Liver (tissue), 8 donors: ENCODE measurements at regions not wholly inside any gene's neighbourhood (a gene's known extent, or its start where the extent isn't known, plus 50 kb on each side); places are given as distances from the start of the nearest gene placed in this dataset.

ENCODE experiments used
- DNase-seq: peaks from one replicate; pipeline ENCODE4 v3.0.0-alpha.2; 2017; ENCODE audit warnings: low spot score
- H3K27ac ChIP-seq, 2 donors: one replicate each; pipeline ENCODE4 v1.7.0; 2013; ENCODE audit warnings: inconsistent platforms in 2 of 2, low read length in 2 of 2, control low read depth in 1 of 2, low read depth in 1 of 2, mild to moderate bottlenecking in 1 of 2
- H3K27me3 ChIP-seq, 4 donors: one replicate each; pipeline versions ENCODE4 v1.6.1 to v1.7.0; 2013; ENCODE audit warnings: low read length in 3 of 4, inconsistent platforms in 1 of 4, mild to moderate bottlenecking in 1 of 4, moderate library complexity in 1 of 4; ENCODE audit not compliant: control insufficient read depth in 4 of 4, insufficient read depth in 4 of 4
- H3K36me3 ChIP-seq, 4 donors: one replicate each; pipeline versions ENCODE4 v1.6.1 to v1.7.0; 2013; ENCODE audit warnings: low read length in 3 of 4, mild to moderate bottlenecking in 3 of 4, low read depth in 1 of 4, moderate library complexity in 1 of 4; ENCODE audit not compliant: control insufficient read depth in 4 of 4, insufficient read depth in 3 of 4
- H3K4me1 ChIP-seq, 4 donors: one replicate each; pipeline versions ENCODE4 v1.6.1 to v1.7.0; 2013; ENCODE audit warnings: low read length in 3 of 4, mild to moderate bottlenecking in 3 of 4, moderate library complexity in 1 of 4; ENCODE audit not compliant: control insufficient read depth in 4 of 4, insufficient read depth in 4 of 4
- H3K4me3 ChIP-seq, 3 donors: one replicate each; pipeline versions ENCODE4 v1.6.1 to v1.7.0; 2013; ENCODE audit warnings: low read length in 3 of 3, control low read depth in 1 of 3, low read depth in 1 of 3, mild to moderate bottlenecking in 1 of 3
- H3K9ac ChIP-seq, 2 donors: one replicate each; pipeline ENCODE4 v1.7.0; 2013; ENCODE audit warnings: low read length in 2 of 2, mild to moderate bottlenecking in 2 of 2, moderate library complexity in 2 of 2, control low read depth in 1 of 2, low read depth in 1 of 2
- H3K9me3 ChIP-seq, 4 donors: one replicate each; pipeline versions ENCODE4 v1.6.1 to v1.7.0; 2013; ENCODE audit warnings: low read length in 3 of 4; ENCODE audit not compliant: control insufficient read depth in 4 of 4
- EGR1 ChIP-seq, 2 donors: IDR thresholded peaks; 2 replicates each; pipeline ENCODE4 v1.6.1; 2016 to 2018; ENCODE audit warnings: antibody characterized with exemption in 2 of 2, low read depth in 2 of 2
- FOXA2 ChIP-seq: IDR thresholded peaks from 2 replicates; pipeline ENCODE4 v1.6.1; 2016; ENCODE audit warnings: antibody characterized with exemption
- GABPA ChIP-seq, 2 donors: IDR thresholded peaks in 1 of 2; conservative IDR thresholded peaks in 1 of 2; 2 replicates each; pipeline ENCODE4 v1.6.1; 2016; ENCODE audit warnings: antibody characterized with exemption in 2 of 2, mild to moderate bottlenecking in 1 of 2, moderate library complexity in 1 of 2
- HNF4A ChIP-seq, 2 donors: conservative IDR thresholded peaks; 2 replicates each; pipeline ENCODE4 v1.6.1; 2016; ENCODE audit warnings: antibody characterized with exemption in 2 of 2, mild to moderate bottlenecking in 2 of 2
- HNF4G ChIP-seq: IDR thresholded peaks from 2 replicates; pipeline ENCODE4 v1.6.1; 2016; ENCODE audit warnings: antibody characterized with exemption
- JUND ChIP-seq, 2 donors: IDR thresholded peaks; 2 replicates each; pipeline ENCODE4 v1.6.1; 2016; ENCODE audit warnings: antibody characterized with exemption in 2 of 2
- NR2F2 ChIP-seq: IDR thresholded peaks from 2 replicates; pipeline ENCODE4 v1.6.1; 2016; ENCODE audit warnings: antibody characterized with exemption
- RAD21 ChIP-seq, 2 donors: IDR thresholded peaks; 2 replicates each; pipeline ENCODE4 v1.6.1; 2016; ENCODE audit warnings: antibody characterized with exemption in 2 of 2, mild to moderate bottlenecking in 2 of 2
- RXRA ChIP-seq, 2 donors: IDR thresholded peaks; 2 replicates each; pipeline ENCODE4 v1.6.1; 2017 to 2018; ENCODE audit warnings: antibody characterized with exemption in 2 of 2, mild to moderate bottlenecking in 1 of 2
- SP1 ChIP-seq: IDR thresholded peaks from 2 replicates; pipeline ENCODE4 v1.6.1; 2018; ENCODE audit warnings: antibody characterized with exemption, mild to moderate bottlenecking
- TAF1 ChIP-seq: conservative IDR thresholded peaks from 2 replicates; pipeline ENCODE4 v1.6.1; 2016; ENCODE audit warnings: antibody characterized with exemption, mild to moderate bottlenecking
- YY1 ChIP-seq: IDR thresholded peaks from 2 replicates; pipeline ENCODE4 v1.6.1; 2016; ENCODE audit warnings: antibody characterized with exemption, mild to moderate bottlenecking
- WGBS: extraction: QIAGEN DNeasy Blood & Tissue Kit; methylation state at CpG from one replicate; pipeline ENCODE4 v1.1.7; 2013; 5-methylcytosine and 5-hydroxymethylcytosine counted together
- TF ChIP-seq, protein P1 (sequence below): IDR thresholded peaks from 2 replicates; pipeline ENCODE4 v1.6.1; 2016; ENCODE audit warnings: antibody characterized with exemption, mild to moderate bottlenecking
- TF ChIP-seq, protein P2 (sequence below): fragments of 150-350 bp; IDR thresholded peaks from 2 replicates; pipeline ENCODE4 v1.5.1; 2017; ENCODE audit warnings: improper control_type of control experiment, low read depth, low read length; ENCODE audit not compliant: missing input control
- TF ChIP-seq, protein P3 (sequence below): IDR thresholded peaks from 2 replicates; pipeline ENCODE4 v1.6.1; 2016; ENCODE audit warnings: antibody characterized with exemption
- TF ChIP-seq, protein P4 (sequence below): IDR thresholded peaks from 2 replicates; pipeline ENCODE4 v1.6.1; 2016; ENCODE audit warnings: antibody characterized with exemption
- TF ChIP-seq, protein P5 (sequence below): IDR thresholded peaks from 2 replicates; pipeline ENCODE4 v1.6.1; 2016; ENCODE audit warnings: antibody characterized with exemption
- donor health status: healthy.
- donor health status: healthy.
- donor health status: healthy.
- donor health status: healthy.
- donor health status: healthy.

DNA sequence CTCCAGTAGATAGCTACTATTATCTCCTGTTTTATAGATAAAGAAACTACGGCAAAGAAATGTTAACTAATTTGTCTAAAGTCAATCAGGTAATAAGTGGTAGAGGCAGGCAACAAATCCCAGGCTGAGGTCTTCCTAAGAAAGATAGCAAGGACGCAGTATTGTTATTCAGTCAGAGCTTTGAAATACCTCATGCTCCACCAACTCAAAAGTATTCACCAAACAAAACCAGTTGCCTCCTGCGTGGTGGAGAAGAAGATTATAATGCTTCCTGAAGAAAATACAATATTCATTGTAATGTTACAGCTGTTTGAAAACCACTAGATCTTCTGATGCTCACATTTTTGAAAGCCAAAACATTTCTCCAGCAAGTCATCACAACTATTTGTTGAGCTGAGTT is 138.2 kb upstream of the CNTN4 start:
- TF ChIP-seq HNF4G (no peak), EGR1 (IDR thresholded peaks at IDR 0.05; ENCODE audit: low read depth in 2 of 2) (no peak), GABPA (IDR thresholded peaks at IDR 0.05 in 1 of 2, conservative IDR thresholded peaks at IDR 0.05 in 1 of 2) (no peak), YY1 (no peak), FOXA2 (no peak), SP1 (no peak), TAF1 (no peak), RAD21 (IDR thresholded peaks at IDR 0.05) (no peak), JUND (IDR thresholded peaks at IDR 0.05) (no peak), NR2F2 (no peak)
- TF ChIP-seq, protein P1, sequence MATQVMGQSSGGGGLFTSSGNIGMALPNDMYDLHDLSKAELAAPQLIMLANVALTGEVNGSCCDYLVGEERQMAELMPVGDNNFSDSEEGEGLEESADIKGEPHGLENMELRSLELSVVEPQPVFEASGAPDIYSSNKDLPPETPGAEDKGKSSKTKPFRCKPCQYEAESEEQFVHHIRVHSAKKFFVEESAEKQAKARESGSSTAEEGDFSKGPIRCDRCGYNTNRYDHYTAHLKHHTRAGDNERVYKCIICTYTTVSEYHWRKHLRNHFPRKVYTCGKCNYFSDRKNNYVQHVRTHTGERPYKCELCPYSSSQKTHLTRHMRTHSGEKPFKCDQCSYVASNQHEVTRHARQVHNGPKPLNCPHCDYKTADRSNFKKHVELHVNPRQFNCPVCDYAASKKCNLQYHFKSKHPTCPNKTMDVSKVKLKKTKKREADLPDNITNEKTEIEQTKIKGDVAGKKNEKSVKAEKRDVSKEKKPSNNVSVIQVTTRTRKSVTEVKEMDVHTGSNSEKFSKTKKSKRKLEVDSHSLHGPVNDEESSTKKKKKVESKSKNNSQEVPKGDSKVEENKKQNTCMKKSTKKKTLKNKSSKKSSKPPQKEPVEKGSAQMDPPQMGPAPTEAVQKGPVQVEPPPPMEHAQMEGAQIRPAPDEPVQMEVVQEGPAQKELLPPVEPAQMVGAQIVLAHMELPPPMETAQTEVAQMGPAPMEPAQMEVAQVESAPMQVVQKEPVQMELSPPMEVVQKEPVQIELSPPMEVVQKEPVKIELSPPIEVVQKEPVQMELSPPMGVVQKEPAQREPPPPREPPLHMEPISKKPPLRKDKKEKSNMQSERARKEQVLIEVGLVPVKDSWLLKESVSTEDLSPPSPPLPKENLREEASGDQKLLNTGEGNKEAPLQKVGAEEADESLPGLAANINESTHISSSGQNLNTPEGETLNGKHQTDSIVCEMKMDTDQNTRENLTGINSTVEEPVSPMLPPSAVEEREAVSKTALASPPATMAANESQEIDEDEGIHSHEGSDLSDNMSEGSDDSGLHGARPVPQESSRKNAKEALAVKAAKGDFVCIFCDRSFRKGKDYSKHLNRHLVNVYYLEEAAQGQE = no peak
- TF ChIP-seq, protein P2, sequence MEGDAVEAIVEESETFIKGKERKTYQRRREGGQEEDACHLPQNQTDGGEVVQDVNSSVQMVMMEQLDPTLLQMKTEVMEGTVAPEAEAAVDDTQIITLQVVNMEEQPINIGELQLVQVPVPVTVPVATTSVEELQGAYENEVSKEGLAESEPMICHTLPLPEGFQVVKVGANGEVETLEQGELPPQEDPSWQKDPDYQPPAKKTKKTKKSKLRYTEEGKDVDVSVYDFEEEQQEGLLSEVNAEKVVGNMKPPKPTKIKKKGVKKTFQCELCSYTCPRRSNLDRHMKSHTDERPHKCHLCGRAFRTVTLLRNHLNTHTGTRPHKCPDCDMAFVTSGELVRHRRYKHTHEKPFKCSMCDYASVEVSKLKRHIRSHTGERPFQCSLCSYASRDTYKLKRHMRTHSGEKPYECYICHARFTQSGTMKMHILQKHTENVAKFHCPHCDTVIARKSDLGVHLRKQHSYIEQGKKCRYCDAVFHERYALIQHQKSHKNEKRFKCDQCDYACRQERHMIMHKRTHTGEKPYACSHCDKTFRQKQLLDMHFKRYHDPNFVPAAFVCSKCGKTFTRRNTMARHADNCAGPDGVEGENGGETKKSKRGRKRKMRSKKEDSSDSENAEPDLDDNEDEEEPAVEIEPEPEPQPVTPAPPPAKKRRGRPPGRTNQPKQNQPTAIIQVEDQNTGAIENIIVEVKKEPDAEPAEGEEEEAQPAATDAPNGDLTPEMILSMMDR = no peak
- TF ChIP-seq, protein P3, sequence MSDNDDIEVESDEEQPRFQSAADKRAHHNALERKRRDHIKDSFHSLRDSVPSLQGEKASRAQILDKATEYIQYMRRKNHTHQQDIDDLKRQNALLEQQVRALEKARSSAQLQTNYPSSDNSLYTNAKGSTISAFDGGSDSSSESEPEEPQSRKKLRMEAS = no peak
- TF ChIP-seq, protein P4, sequence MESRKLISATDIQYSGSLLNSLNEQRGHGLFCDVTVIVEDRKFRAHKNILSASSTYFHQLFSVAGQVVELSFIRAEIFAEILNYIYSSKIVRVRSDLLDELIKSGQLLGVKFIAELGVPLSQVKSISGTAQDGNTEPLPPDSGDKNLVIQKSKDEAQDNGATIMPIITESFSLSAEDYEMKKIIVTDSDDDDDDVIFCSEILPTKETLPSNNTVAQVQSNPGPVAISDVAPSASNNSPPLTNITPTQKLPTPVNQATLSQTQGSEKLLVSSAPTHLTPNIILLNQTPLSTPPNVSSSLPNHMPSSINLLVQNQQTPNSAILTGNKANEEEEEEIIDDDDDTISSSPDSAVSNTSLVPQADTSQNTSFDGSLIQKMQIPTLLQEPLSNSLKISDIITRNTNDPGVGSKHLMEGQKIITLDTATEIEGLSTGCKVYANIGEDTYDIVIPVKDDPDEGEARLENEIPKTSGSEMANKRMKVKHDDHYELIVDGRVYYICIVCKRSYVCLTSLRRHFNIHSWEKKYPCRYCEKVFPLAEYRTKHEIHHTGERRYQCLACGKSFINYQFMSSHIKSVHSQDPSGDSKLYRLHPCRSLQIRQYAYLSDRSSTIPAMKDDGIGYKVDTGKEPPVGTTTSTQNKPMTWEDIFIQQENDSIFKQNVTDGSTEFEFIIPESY = no peak
- TF ChIP-seq, protein P5, sequence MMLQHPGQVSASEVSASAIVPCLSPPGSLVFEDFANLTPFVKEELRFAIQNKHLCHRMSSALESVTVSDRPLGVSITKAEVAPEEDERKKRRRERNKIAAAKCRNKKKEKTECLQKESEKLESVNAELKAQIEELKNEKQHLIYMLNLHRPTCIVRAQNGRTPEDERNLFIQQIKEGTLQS = no peak
- Histone ChIP-seq H3K27me3 (no peaks in the 10 kb centered on the region), H3K9me3 (no peaks in the 10 kb centered on the region), H3K4me1 (no peaks in the 10 kb centered on the region), H3K9ac (no peak overlapping the region), H3K36me3 (no peaks in the 10 kb centered on the region), H3K4me3 (no peak overlapping the region), H3K27ac (no peak overlapping the region)
- no peak for DNase-seq
- WGBS = 57% methylated on average over 3 of the region's 3 CpGs

DNA sequence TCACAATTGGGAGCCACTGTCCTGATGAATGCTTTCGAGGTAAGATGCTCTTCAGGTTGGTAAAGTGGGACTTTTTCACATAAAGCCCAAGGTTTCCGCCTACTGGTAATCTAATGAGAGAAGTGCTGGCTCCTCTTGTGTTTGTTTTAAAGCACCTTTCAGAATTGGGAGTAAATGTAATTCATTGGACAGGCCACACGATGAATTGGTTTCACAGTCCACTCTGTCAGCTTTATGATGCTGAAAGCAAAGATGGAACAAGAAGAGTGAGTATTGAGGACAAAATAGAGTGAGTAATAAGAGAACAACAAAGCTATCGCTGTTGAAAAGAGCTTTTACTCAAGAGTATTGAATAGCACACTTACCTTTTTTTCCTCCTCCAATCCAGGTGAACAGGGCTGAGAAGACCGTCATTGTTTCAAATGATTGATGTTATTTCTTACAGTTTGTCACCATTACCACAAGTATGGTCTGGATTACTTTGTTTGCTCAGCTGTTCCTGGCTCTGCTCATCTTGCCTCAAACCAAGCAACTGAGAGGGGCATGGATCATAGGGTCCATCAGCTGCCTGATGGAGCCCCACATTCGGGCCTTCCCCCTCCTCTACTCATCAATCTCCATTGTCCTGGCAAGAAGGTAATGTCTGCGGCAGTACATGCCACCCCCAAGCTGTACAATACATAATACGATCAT is 136.1 kb upstream of the CNTN4 start:
- H3K4me3 ChIP-seq = no peak overlapping the region
- no peak overlapping the region for H3K9ac ChIP-seq
- no peaks in the 10 kb centered on the region for H3K4me1 ChIP-seq
- WGBS = 80% methylated on average over 8 of the region's 8 CpGs
- H3K9me3 ChIP-seq = no peaks in the 10 kb centered on the region
- no peak overlapping the region for H3K27ac ChIP-seq
- H3K27me3 ChIP-seq = no peaks in the 10 kb centered on the region
- H3K36me3 ChIP-seq = no peaks in the 10 kb centered on the region
- DNase-seq = no peak
- no peak for TF ChIP-seq JUND (IDR thresholded peaks at IDR 0.05)
- TF ChIP-seq, protein P5 = no peak
- TF ChIP-seq, protein P2 = no peak
- TF ChIP-seq YY1 = no peak
- TF ChIP-seq FOXA2 = no peak
- no peak for TF ChIP-seq RXRA (IDR thresholded peaks at IDR 0.05)
- no peak for TF ChIP-seq GABPA (IDR thresholded peaks at IDR 0.05 in 1 of 2, conservative IDR thresholded peaks at IDR 0.05 in 1 of 2)
- TF ChIP-seq EGR1 (IDR thresholded peaks at IDR 0.05; ENCODE audit: low read depth in 2 of 2) = no peak
- no peak for TF ChIP-seq TAF1
- no peak for TF ChIP-seq HNF4A (conservative IDR thresholded peaks at IDR 0.05)
- TF ChIP-seq, protein P4 = no peak
- TF ChIP-seq HNF4G = no peak
- no peak for TF ChIP-seq NR2F2
